Hepatocyte (in vitro differentiated cells): ENCODE measurements at regions not wholly inside any gene's neighbourhood (a gene's known extent, or its start where the extent isn't known, plus 50 kb on each side); places are given as distances from the start of the nearest gene placed in this dataset.

Experiments
- CTCF ChIP-seq: fragments of 200-600 bp; sonication (generic); IDR thresholded peaks from 2 replicates; pipeline ENCODE4 v1.5.1; 2016; ENCODE audit warnings: antibody characterized with exemption, mild to moderate bottlenecking; ENCODE audit not compliant: poor library complexity
- EZH2 ChIP-seq: fragments of 200-600 bp; sonication (generic); IDR thresholded peaks from 2 replicates; pipeline ENCODE4 v1.6.1; 2016; ENCODE audit warnings: antibody characterized with exemption, mild to moderate bottlenecking, borderline replicate concordance
- EZH2phosphoT487 ChIP-seq: fragments of 200-600 bp; sonication (generic); IDR thresholded peaks from one replicate; pipeline ENCODE4 v1.6.1; 2018; ENCODE audit warnings: antibody characterized with exemption, mild to moderate bottlenecking, low read depth, moderate library complexity; ENCODE audit not compliant: unreplicated experiment, severe bottlenecking

- TF ChIP-seq CTCF: no peak
- no peak for TF ChIP-seq EZH2phosphoT487
- no peak for TF ChIP-seq EZH2
Measured at GRCh38 chr16:79786389-79786788, 185.9 kb upstream of the MAF start.
